ENCODE measurements at regions not wholly inside any gene's neighbourhood (a gene's known extent, or its start where the extent isn't known, plus 50 kb on each side); places are given as distances from the start of the nearest gene placed in this dataset.

DNA sequence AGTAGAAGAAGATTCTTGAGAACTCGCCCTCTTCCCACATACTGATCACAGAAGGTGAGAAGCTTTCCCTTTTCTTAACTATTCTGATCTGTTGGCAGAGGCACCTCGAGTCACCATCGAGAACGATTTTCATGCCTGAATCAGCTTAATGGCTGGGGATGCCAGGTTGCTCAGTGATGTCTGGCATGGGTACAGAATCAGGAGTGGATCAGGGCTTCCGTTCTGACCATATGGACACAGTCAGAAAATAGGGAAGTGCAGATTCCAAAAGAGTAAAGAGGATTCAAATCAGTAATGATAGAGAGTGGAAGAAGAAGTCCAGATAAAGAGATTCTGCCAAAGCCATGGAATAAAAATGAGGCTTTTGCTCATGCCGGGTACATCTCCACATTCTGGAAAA lies 52.0 kb upstream of the GRB10 start:
- Histone ChIP-seq H3K9me3 (ENCODE audit: control insufficient read depth, low read depth, low read length) (no peaks in the 10 kb centered on the region), H3K36me3 (ENCODE audit: control insufficient read depth, low read depth, low read length) (no peaks in the 10 kb centered on the region), H3K27me3 (ENCODE audit: control insufficient read depth, insufficient read depth, low read length) (no peaks in the 10 kb centered on the region), H3K4me3 (ENCODE audit: low read length) (no peak overlapping the region), H3K27ac (ENCODE audit: low read length) (no peak overlapping the region), H3K9ac (ENCODE audit: low read length) (no peak overlapping the region), H3K4me1 (ENCODE audit: control insufficient read depth, low read depth, low read length) (no peaks in the 10 kb centered on the region)

DNA sequence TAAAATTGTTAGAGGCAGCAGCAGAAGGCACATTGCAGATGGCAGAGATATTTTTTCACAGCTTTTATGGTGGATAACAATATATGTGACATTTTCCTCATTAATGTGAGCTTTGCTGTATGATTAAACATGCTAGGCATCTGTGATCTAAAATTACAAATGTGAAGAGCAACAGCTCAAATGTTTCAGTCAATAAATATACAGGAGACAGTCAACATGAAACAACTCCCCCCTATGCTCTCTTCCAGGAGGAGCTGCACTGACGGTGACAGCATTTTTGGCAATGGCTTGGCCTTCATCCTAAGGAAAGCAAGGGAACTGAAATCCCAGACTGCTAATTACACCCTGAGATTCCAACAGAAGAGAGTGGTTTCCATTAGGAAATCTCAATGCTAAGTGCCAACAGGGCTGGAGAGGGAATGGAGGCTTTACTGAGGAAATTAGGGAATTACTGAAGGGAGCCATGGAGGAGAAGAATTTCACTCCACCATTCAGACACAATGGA lies 51.4 kb upstream of the GRB10 start:
- no peaks in the 10 kb centered on the region for H3K9me3 ChIP-seq (ENCODE audit: control insufficient read depth, low read depth, low read length)
- H3K9ac ChIP-seq (ENCODE audit: low read length) = no peak overlapping the region
- H3K4me1 ChIP-seq (ENCODE audit: control insufficient read depth, low read depth, low read length) = no peaks in the 10 kb centered on the region
- no peaks in the 10 kb centered on the region for H3K36me3 ChIP-seq (ENCODE audit: control insufficient read depth, low read depth, low read length)
- H3K27ac ChIP-seq (ENCODE audit: low read length) = no peak overlapping the region
- H3K27me3 ChIP-seq (ENCODE audit: control insufficient read depth, insufficient read depth, low read length) = no peaks in the 10 kb centered on the region
- no peak overlapping the region for H3K4me3 ChIP-seq (ENCODE audit: low read length)

DNA sequence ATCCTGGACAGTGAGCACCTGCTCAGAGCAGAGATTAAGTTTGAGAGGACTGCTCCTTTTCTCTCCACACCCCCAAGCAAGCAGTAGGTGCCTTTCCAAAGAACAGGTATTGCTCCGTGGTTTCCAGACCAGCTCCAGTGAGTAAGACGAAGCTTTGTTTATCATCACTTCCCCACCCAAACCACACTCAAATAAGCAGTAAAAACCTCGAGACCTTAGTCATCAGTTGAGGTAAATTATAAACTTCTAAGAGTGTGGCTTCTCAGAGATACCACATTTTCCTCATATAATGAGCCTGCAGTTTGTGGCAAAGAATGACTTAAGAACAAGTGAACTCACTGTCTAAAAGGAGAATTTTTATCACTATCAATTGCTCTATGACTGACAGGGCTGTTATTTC lies 50.0 kb upstream of the GRB10 start:
- H3K27ac ChIP-seq (ENCODE audit: low read length) = no peak overlapping the region
- no peaks in the 10 kb centered on the region for H3K27me3 ChIP-seq (ENCODE audit: control insufficient read depth, insufficient read depth, low read length)
- H3K9me3 ChIP-seq (ENCODE audit: control insufficient read depth, low read depth, low read length) = no peaks in the 10 kb centered on the region

More for the DNA sequence above, 50.0 kb upstream of the GRB10 start:
- Histone ChIP-seq H3K4me3 (ENCODE audit: low read length) (no peak overlapping the region), H3K9ac (ENCODE audit: low read length) (no peak overlapping the region), H3K36me3 (ENCODE audit: control insufficient read depth, low read depth, low read length) (no peaks in the 10 kb centered on the region), H3K4me1 (ENCODE audit: control insufficient read depth, low read depth, low read length) (no peaks in the 10 kb centered on the region)
